ENCODE measurements at regions not wholly inside any gene's neighbourhood (a gene's known extent, or its start where the extent isn't known, plus 50 kb on each side); places are given as distances from the start of the nearest gene placed in this dataset.

DNA sequence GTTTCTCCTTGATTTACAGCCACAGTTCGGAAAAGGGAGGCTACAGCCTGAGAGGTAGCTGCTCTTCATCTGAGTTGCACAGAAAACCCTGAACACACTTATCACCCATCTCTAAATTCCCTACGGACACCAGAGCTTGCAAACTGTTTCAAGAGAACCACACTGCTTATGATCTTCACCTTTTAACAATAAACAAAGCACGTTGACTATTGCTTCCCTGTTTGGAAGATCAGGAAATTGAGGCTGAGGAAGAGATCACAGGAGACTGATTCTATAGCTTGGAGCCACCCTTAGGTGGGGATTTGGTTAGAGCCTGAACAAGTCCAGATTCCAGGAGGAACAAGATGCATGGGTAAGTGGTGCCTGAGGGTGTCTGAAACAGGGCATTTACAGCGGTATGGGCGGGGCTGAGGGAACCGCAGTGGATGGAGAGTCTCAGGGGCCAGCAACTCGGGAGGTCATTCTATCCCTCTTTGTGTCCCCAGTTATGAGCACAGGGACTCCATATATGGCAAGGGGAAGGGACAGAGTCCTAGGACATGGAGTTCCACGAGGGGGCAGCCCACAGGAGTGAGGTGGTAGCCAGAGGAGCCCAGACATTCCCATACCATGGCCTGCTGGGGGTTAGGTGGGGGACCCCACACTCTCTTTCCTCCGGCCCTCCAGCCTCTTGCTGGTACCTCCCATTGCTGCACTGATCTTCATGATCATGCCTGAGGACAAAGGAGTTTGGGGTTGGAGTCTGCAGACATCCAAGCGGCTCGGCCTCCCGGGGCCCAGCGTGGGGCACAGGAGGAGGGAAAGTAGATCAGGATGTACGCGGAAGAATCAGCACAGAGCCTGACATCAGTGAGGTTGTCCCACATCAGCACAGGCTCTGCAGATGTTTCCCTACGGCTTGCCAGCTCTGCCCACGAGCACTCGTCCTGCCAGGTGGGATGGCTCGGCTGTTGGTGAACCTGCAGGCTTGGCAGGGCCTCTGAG lies 162.3 kb upstream of the ZNF536 start:
- ChIA-PET CTCF (interaction anchor here (0.6 to 1.3 kb wide), 4 partner anchors 9 to 352 kb away, joined by 3 to 4 read pairs (median 3); no protein-coding TSS in a partner anchor), POLR2A (no interaction called here)
- Histone ChIP-seq H3K4me2 (no peak overlapping the region), H3K4me1 (no peaks in the 10 kb centered on the region), H3K9me3 (peaks cover 13% of the 10 kb centered on the region; the same call in 2 of the 3 replicates), H3K27ac (no peak overlapping the region), H3K4me3 (no peak overlapping the region)
- TF ChIP-seq MAFK (IDR thresholded peaks at IDR 0.05; ENCODE audit: partially characterized antibody) = no peak
- TF ChIP-seq, protein P1, sequence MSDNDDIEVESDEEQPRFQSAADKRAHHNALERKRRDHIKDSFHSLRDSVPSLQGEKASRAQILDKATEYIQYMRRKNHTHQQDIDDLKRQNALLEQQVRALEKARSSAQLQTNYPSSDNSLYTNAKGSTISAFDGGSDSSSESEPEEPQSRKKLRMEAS (IDR thresholded peaks at IDR 0.05) = no peak
- no peak for TF ChIP-seq RCOR1 (IDR thresholded peaks at IDR 0.05; ENCODE audit: low read depth, low read length)
- no peak for TF ChIP-seq NR3C1 (IDR thresholded peaks at IDR 0.05)
- ATAC-seq = peak in 1 of 2 experiments; percentile 52; a peak in 3 of 6 replicates
- DNase-seq (ENCODE audit: low read depth in 1 of 2, low spot score in 1 of 2) = no peak
- peak; percentile 84 for FAIRE-seq
- 24% methylated on average over 19 of the region's 19 CpGs for WGBS (ENCODE audit: missing lambda C conversion rate)

DNA sequence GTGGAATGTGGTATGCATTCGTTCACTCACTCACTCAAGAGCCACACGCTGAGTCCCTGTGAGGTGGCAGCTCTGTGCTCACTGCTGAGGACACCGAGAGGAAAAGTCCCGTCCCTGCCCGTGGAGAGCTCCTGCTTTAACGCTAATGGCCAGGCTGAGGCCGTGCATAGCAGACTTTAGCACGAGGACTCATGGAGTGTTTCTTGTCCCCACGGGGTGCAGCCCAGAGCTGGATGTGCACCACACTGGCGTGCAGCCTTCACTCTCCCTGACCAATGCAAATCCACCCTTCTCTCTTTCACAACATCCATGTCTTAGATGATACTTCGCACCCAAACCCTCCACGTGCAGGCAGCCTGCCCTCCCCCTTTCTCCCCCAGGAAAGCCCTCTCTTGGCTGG lies 159.6 kb upstream of the ZNF536 start:
- TF ChIP-seq KDM1A (IDR thresholded peaks at IDR 0.05; ENCODE audit: low read depth) (no peak), GATA3 (IDR thresholded peaks at IDR 0.05; ENCODE audit: borderline replicate concordance) (no peak), ZC3H11A (IDR thresholded peaks at IDR 0.05) (no peak), PHF8 (IDR thresholded peaks at IDR 0.05; ENCODE audit: borderline replicate concordance, low read depth) (no peak), CEBPB (IDR thresholded peaks at IDR 0.05) (no peak)
- TF ChIP-seq, protein P2, sequence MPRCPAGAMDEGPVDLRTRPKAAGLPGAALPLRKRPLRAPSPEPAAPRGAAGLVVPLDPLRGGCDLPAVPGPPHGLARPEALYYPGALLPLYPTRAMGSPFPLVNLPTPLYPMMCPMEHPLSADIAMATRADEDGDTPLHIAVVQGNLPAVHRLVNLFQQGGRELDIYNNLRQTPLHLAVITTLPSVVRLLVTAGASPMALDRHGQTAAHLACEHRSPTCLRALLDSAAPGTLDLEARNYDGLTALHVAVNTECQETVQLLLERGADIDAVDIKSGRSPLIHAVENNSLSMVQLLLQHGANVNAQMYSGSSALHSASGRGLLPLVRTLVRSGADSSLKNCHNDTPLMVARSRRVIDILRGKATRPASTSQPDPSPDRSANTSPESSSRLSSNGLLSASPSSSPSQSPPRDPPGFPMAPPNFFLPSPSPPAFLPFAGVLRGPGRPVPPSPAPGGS (IDR thresholded peaks at IDR 0.05) = no peak
- TF ChIP-seq, protein P3, sequence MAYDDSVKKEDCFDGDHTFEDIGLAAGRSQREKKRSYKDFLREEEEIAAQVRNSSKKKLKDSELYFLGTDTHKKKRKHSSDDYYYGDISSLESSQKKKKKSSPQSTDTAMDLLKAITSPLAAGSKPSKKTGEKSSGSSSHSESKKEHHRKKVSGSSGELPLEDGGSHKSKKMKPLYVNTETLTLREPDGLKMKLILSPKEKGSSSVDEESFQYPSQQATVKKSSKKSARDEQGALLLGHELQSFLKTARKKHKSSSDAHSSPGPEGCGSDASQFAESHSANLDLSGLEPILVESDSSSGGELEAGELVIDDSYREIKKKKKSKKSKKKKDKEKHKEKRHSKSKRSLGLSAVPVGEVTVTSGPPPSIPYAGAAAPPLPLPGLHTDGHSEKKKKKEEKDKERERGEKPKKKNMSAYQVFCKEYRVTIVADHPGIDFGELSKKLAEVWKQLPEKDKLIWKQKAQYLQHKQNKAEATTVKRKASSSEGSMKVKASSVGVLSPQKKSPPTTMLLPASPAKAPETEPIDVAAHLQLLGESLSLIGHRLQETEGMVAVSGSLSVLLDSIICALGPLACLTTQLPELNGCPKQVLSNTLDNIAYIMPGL (CRISPR knock-in tag; IDR thresholded peaks at IDR 0.05; ENCODE audit: borderline replicate concordance) = no peak
- WGBS (ENCODE audit: missing lambda C conversion rate) = 14% methylated on average over 12 of the region's 12 CpGs
- CTCF ChIA-PET = interaction anchor here (0.6 to 1.8 kb wide), 5 partner anchors 10 to 13 kb away, joined by 3 to 6 read pairs (median 3); no protein-coding TSS in a partner anchor
- H3K4me2 ChIP-seq = no peak overlapping the region
- no peak overlapping the region for H3K27ac ChIP-seq
- POLR2A ChIA-PET = no interaction called here
- H3K4me3 ChIP-seq = no peak overlapping the region
- no peaks in the 10 kb centered on the region for H3K4me1 ChIP-seq
- no peak for DNase-seq (ENCODE audit: low read depth in 1 of 2, low spot score in 1 of 2)
- no peak for FAIRE-seq
- ATAC-seq = no peak
- H3K9me3 ChIP-seq = no peaks in the 10 kb centered on the region

DNA sequence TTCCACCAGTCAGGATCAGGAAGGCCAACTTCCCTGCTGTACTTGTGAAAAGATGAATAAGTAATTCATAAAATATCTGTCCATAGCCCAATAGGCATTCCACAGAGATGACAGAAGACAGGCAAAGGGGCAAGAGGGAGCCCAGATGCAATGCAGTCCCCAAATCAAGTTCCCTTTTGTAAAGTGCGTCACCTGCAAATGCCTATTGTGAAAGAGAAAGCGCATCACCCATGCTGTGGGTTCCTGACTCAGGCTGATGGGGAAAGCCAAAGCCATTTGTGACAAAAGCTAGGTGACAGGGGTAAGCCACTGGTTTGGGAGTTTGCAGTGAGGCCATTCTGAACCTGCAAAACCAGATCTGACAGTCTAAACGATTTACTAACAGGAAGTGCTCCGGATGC lies 157.5 kb upstream of the ZNF536 start:
- no peaks in the 10 kb centered on the region for H3K4me1 ChIP-seq
- no peak overlapping the region for H3K4me3 ChIP-seq
- FAIRE-seq (peak; percentile 28), ATAC-seq (no peak), DNase-seq (ENCODE audit: low read depth in 1 of 2, low spot score in 1 of 2) (no peak)
- H3K9me3 ChIP-seq = no peaks in the 10 kb centered on the region
- H3K27ac ChIP-seq = no peak overlapping the region
- 23% methylated on average over 4 of the region's 4 CpGs for WGBS (ENCODE audit: missing lambda C conversion rate)
- ChIA-PET POLR2A (no interaction called here), CTCF (interaction anchor here (0.8 to 2.4 kb wide), 5 partner anchors 9 to 129 kb away, joined by 3 to 8 read pairs (median 4); no protein-coding TSS in a partner anchor)
- H3K4me2 ChIP-seq = no peak overlapping the region
- no peak for TF ChIP-seq MAFK (IDR thresholded peaks at IDR 0.05; ENCODE audit: partially characterized antibody)
- TF ChIP-seq SMC3 (IDR thresholded peaks at IDR 0.05) = no peak
- TF ChIP-seq, protein P2 (IDR thresholded peaks at IDR 0.05) = no peak
- no peak for TF ChIP-seq GATA3 (IDR thresholded peaks at IDR 0.05; ENCODE audit: borderline replicate concordance)
- TF ChIP-seq HEYL (CRISPR knock-in tag; IDR thresholded peaks at IDR 0.05) = no peak
- no peak for TF ChIP-seq SREBF2 (IDR thresholded peaks at IDR 0.05)
- TF ChIP-seq, protein P4, sequence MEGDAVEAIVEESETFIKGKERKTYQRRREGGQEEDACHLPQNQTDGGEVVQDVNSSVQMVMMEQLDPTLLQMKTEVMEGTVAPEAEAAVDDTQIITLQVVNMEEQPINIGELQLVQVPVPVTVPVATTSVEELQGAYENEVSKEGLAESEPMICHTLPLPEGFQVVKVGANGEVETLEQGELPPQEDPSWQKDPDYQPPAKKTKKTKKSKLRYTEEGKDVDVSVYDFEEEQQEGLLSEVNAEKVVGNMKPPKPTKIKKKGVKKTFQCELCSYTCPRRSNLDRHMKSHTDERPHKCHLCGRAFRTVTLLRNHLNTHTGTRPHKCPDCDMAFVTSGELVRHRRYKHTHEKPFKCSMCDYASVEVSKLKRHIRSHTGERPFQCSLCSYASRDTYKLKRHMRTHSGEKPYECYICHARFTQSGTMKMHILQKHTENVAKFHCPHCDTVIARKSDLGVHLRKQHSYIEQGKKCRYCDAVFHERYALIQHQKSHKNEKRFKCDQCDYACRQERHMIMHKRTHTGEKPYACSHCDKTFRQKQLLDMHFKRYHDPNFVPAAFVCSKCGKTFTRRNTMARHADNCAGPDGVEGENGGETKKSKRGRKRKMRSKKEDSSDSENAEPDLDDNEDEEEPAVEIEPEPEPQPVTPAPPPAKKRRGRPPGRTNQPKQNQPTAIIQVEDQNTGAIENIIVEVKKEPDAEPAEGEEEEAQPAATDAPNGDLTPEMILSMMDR (IDR thresholded peaks at IDR 0.05) = no peak
- no peak for TF ChIP-seq KDM5A (IDR thresholded peaks at IDR 0.05)
- TF ChIP-seq BHLHE40 (IDR thresholded peaks at IDR 0.05; ENCODE audit: low read depth, low read length) = no peak
- TF ChIP-seq, protein P5, sequence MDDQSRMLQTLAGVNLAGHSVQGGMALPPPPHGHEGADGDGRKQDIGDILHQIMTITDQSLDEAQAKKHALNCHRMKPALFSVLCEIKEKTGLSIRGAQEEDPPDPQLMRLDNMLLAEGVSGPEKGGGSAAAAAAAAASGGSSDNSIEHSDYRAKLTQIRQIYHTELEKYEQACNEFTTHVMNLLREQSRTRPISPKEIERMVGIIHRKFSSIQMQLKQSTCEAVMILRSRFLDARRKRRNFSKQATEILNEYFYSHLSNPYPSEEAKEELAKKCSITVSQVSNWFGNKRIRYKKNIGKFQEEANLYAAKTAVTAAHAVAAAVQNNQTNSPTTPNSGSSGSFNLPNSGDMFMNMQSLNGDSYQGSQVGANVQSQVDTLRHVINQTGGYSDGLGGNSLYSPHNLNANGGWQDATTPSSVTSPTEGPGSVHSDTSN (IDR thresholded peaks at IDR 0.05) = no peak
- TF ChIP-seq, protein P6, sequence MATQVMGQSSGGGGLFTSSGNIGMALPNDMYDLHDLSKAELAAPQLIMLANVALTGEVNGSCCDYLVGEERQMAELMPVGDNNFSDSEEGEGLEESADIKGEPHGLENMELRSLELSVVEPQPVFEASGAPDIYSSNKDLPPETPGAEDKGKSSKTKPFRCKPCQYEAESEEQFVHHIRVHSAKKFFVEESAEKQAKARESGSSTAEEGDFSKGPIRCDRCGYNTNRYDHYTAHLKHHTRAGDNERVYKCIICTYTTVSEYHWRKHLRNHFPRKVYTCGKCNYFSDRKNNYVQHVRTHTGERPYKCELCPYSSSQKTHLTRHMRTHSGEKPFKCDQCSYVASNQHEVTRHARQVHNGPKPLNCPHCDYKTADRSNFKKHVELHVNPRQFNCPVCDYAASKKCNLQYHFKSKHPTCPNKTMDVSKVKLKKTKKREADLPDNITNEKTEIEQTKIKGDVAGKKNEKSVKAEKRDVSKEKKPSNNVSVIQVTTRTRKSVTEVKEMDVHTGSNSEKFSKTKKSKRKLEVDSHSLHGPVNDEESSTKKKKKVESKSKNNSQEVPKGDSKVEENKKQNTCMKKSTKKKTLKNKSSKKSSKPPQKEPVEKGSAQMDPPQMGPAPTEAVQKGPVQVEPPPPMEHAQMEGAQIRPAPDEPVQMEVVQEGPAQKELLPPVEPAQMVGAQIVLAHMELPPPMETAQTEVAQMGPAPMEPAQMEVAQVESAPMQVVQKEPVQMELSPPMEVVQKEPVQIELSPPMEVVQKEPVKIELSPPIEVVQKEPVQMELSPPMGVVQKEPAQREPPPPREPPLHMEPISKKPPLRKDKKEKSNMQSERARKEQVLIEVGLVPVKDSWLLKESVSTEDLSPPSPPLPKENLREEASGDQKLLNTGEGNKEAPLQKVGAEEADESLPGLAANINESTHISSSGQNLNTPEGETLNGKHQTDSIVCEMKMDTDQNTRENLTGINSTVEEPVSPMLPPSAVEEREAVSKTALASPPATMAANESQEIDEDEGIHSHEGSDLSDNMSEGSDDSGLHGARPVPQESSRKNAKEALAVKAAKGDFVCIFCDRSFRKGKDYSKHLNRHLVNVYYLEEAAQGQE (IDR thresholded peaks at IDR 0.05) = no peak
- no peak for TF ChIP-seq HOXA7 (CRISPR knock-in tag; IDR thresholded peaks at IDR 0.05)

Data from A549 (cell line).